GM12891 (cell line): ENCODE measurements at regions not wholly inside any gene's neighbourhood (a gene's known extent, or its start where the extent isn't known, plus 50 kb on each side); places are given as distances from the start of the nearest gene placed in this dataset.

Experiments used
- PAX5 ChIP-seq: IDR thresholded peaks from 2 replicates; pipeline ENCODE4 v1.6.1; 2011; ENCODE audit warnings: low read length, moderate library complexity, mild to moderate bottlenecking; ENCODE audit not compliant: insufficient read depth, severe bottlenecking
- POLR2A ChIP-seq: IDR thresholded peaks from 2 replicates; pipeline ENCODE4 v1.6.1; 2011; ENCODE audit warnings: low read depth, low read length, control low read depth
- POLR2AphosphoS5 ChIP-seq: IDR thresholded peaks from 2 replicates; pipeline ENCODE4 v1.6.1; 2011; ENCODE audit warnings: low read depth, low read length, control low read depth
- SPI1 ChIP-seq: IDR thresholded peaks from 2 replicates; pipeline ENCODE4 v1.6.1; 2011; ENCODE audit warnings: low read depth, low read length, control low read depth
- TAF1 ChIP-seq: IDR thresholded peaks from 2 replicates; pipeline ENCODE4 v1.6.1; 2011; ENCODE audit warnings: low read depth, low read length, control low read depth

DNA sequence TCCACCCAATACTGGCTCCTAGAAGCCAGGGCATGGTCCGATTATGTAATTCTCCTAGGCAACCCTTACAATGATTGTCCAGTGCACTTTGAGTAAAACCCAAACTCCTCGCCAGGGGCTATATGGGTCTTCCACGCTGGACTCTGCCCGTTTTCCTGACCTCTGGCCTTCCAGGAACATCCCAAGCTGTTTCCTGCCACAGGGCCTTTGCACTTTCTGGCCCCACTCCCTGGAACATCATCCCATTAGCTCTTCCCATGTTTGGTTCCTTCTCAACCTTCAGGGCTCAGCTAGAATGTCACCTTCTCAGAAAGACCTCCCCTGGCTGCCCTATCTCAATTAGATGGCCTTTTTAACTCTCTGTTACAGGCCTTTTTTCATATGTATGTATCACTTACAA is 85.4 kb downstream of the IRF2BPL start:
- no peak for TF ChIP-seq POLR2A
- no peak for TF ChIP-seq TAF1
- TF ChIP-seq POLR2AphosphoS5: no peak
- no peak for TF ChIP-seq SPI1
- TF ChIP-seq PAX5: no peak
